H1 (cell line): ENCODE measurements at regions not wholly inside any gene's neighbourhood (a gene's known extent, or its start where the extent isn't known, plus 50 kb on each side); places are given as distances from the start of the nearest gene placed in this dataset.
"Not testable (repeated sequence)": the region's sequence is repeated elsewhere in the genome, so short reads cannot be mapped to it uniquely, and the experiment has no call there.

Experiments
- CTCF ChIA-PET: fragments of 300-600 bp; sonication (Branson Sonifier 250); formaldehyde crosslinking; loops from one replicate; lab custom pipeline; 2021; ENCODE audit not compliant: partially characterized antibody; lab: Charles Lee
- POLR2A ChIA-PET: fragments of 300-600 bp; sonication (Branson Sonifier 250); formaldehyde crosslinking; loops from one replicate; lab custom pipeline; 2021; ENCODE audit warnings: inconsistent platforms; ENCODE audit not compliant: partially characterized antibody; lab: Charles Lee
- DNase-seq, 2 experiments: peaks; one replicate each; pipeline versions ENCODE4 v3.0.0 to v3.0.0-alpha.2; 2010 to 2022; ENCODE audit warnings: low spot score in 2 of 2, low read depth in 1 of 2, mixed read lengths in 1 of 2
- FAIRE-seq: peaks from 2 replicates; lab custom pipeline; 2011; peaks lifted over from hg19 to GRCh38; lab: Jason Lieb, UNC
- H2AFZ ChIP-seq: 2 replicates; pipeline ENCODE4 v1.8.1; 2012; ENCODE audit warnings: low read length, inconsistent platforms
- H2AK5ac ChIP-seq: 2 replicates; pipeline ENCODE4 v1.6.1; 2013; ENCODE audit warnings: low read depth, low read length
- H2BK120ac ChIP-seq: replicated peaks from 2 replicates; pipeline ENCODE3; 2013; ENCODE audit warnings: low read depth, low read length, inconsistent platforms
- H2BK12ac ChIP-seq: 2 replicates; pipeline ENCODE4 v1.6.1; 2013; ENCODE audit warnings: low read depth, low read length
- H2BK15ac ChIP-seq: 2 replicates; pipeline ENCODE4 v1.6.1; 2013; ENCODE audit warnings: low read length
- H2BK20ac ChIP-seq: 2 replicates; pipeline ENCODE4 v1.6.1; 2013; ENCODE audit warnings: low read length
- H2BK5ac ChIP-seq: 2 replicates; pipeline ENCODE4 v1.6.1; 2013; ENCODE audit warnings: low read depth, low read length
- H3K14ac ChIP-seq: 2 replicates; pipeline ENCODE4 v1.6.1; 2013; ENCODE audit warnings: inconsistent platforms; ENCODE audit not compliant: insufficient read length
- H3K18ac ChIP-seq: 2 replicates; pipeline ENCODE4 v1.6.1; 2013; ENCODE audit warnings: low read length; ENCODE audit errors: extremely low read depth
- H3K23ac ChIP-seq: 2 replicates; pipeline ENCODE4 v1.6.1; 2013; ENCODE audit warnings: inconsistent platforms; ENCODE audit not compliant: insufficient read length
- H3K23me2 ChIP-seq: 2 replicates; pipeline ENCODE4 v1.6.1; 2013; ENCODE audit warnings: low read depth, low read length
- H3K27ac ChIP-seq: 2 replicates; pipeline ENCODE4 v1.6.1; 2011; ENCODE audit warnings: low read depth, low read length, inconsistent platforms
- H3K27me3 ChIP-seq, 4 experiments: replicated peaks in 1 of 4; 1 replicate in 1 of 4; 2 replicates in 3 of 4; pipeline versions ENCODE4 v1.6.1 to v1.8.1; 2011 to 2013; ENCODE audit warnings: low read length in 3 of 4, mild to moderate bottlenecking in 3 of 4, inconsistent platforms in 2 of 4, mixed read lengths in 2 of 4, moderate library complexity in 1 of 4; ENCODE audit not compliant: control insufficient read depth in 3 of 4, insufficient read depth in 3 of 4; ENCODE audit errors: extremely low read depth in 1 of 4
- H3K36me3 ChIP-seq, 4 experiments: 2 replicates each; pipeline versions ENCODE4 v1.6.1 to v1.8.1; 2011 to 2013; ENCODE audit warnings: mild to moderate bottlenecking in 4 of 4, low read length in 3 of 4, moderate library complexity in 2 of 4, control low read depth in 1 of 4, inconsistent platforms in 1 of 4; ENCODE audit not compliant: insufficient read depth in 4 of 4, control insufficient read depth in 2 of 4
- H3K4ac ChIP-seq: replicated peaks from 2 replicates; pipeline ENCODE3; 2013; ENCODE audit warnings: low read length, low read depth, mixed read lengths, inconsistent platforms; ENCODE audit not compliant: insufficient read length
- H3K4me1 ChIP-seq, 4 experiments: replicated peaks in 1 of 4; 1 replicate in 1 of 4; 2 replicates in 3 of 4; pipeline versions ENCODE4 v1.6.1 to v1.8.1; 2011 to 2013; ENCODE audit warnings: low read length in 3 of 4, inconsistent platforms in 2 of 4, mixed read lengths in 1 of 4; ENCODE audit not compliant: insufficient read depth in 4 of 4, control insufficient read depth in 3 of 4
- H3K4me2 ChIP-seq, 2 experiments: 2 replicates each; pipeline versions ENCODE4 v1.6.1 to v1.8.1; 2011 to 2013; ENCODE audit warnings: low read depth in 2 of 2, low read length in 2 of 2, control low read depth in 1 of 2, inconsistent platforms in 1 of 2, mild to moderate bottlenecking in 1 of 2; ENCODE audit not compliant: insufficient read depth in 1 of 2
- H3K4me3 ChIP-seq, 4 experiments: fragments of 200-600, 300-600 bp in 1 of 4; sonication (generic), shearing (Covaris generic), sonication (Bioruptor Twin) in 1 of 4; 2 replicates each; pipeline versions ENCODE4 v1.5.1 to v1.8.1; 2011 to 2016; ENCODE audit warnings: low read length in 4 of 4, low read depth in 3 of 4, control low read depth in 2 of 4, inconsistent platforms in 2 of 4, mild to moderate bottlenecking in 2 of 4, mixed read lengths in 1 of 4, moderate library complexity in 1 of 4; ENCODE audit not compliant: insufficient read depth in 2 of 4; ENCODE audit errors: extremely low read depth in 1 of 4
- H3K56ac ChIP-seq: replicated peaks from 2 replicates; pipeline ENCODE3; 2013; ENCODE audit warnings: low read depth, mild to moderate bottlenecking, mixed read lengths, low read length, inconsistent platforms; ENCODE audit not compliant: insufficient read length
- H3K79me1 ChIP-seq: 2 replicates; pipeline ENCODE4 v1.6.1; 2013; ENCODE audit warnings: low read depth, low read length, control low read depth
- H3K79me2 ChIP-seq, 2 experiments: 2 replicates each; pipeline versions ENCODE4 v1.6.1 to v1.8.1; 2012 to 2013; ENCODE audit warnings: low read length in 2 of 2, mild to moderate bottlenecking in 2 of 2, inconsistent platforms in 1 of 2; ENCODE audit not compliant: insufficient read depth in 2 of 2, control insufficient read depth in 1 of 2
- H3K9ac ChIP-seq, 4 experiments: replicated peaks in 1 of 4; 1 replicate in 1 of 4; 2 replicates in 3 of 4; pipeline versions ENCODE4 v1.6.1 to v1.8.1; 2011 to 2013; ENCODE audit warnings: low read depth in 3 of 4, low read length in 3 of 4, control low read depth in 2 of 4, mild to moderate bottlenecking in 2 of 4, moderate library complexity in 2 of 4, inconsistent platforms in 1 of 4; ENCODE audit errors: extremely low read depth in 1 of 4
- H3K9me3 ChIP-seq, 2 experiments: 2 replicates each; pipeline versions ENCODE4 v1.6.1 to v1.8.1; 2012 to 2013; ENCODE audit warnings: mild to moderate bottlenecking in 2 of 2, moderate library complexity in 2 of 2, control low read depth in 1 of 2, inconsistent platforms in 1 of 2, low read depth in 1 of 2, low read length in 1 of 2, mixed read lengths in 1 of 2; ENCODE audit not compliant: insufficient read depth in 2 of 2
- H4K20me1 ChIP-seq, 2 experiments: replicated peaks in 1 of 2; 2 replicates each; pipeline versions ENCODE3 to v1.8.1; 2011 to 2013; ENCODE audit warnings: inconsistent platforms in 2 of 2, low read length in 2 of 2, mild to moderate bottlenecking in 1 of 2; ENCODE audit not compliant: insufficient read depth in 2 of 2, control insufficient read depth in 1 of 2
- H4K5ac ChIP-seq: 2 replicates; pipeline ENCODE4 v1.6.1; 2013; ENCODE audit warnings: low read length, low read depth, mixed read lengths, inconsistent platforms; ENCODE audit not compliant: insufficient read length
- H4K8ac ChIP-seq: 2 replicates; pipeline ENCODE4 v1.8.0; 2013; ENCODE audit warnings: mild to moderate bottlenecking, moderate library complexity, low read length, inconsistent platforms; ENCODE audit not compliant: insufficient read depth; ENCODE audit errors: extremely low read depth
- H4K91ac ChIP-seq: replicated peaks from 2 replicates; pipeline ENCODE3; 2013; ENCODE audit warnings: low read length, mixed read lengths, inconsistent platforms; ENCODE audit not compliant: insufficient read length
- BACH1 ChIP-seq: IDR thresholded peaks from 2 replicates; pipeline ENCODE4 v1.6.1; 2012; ENCODE audit warnings: low read length, improper control_type of control experiment
- CBX8 ChIP-seq: fragments of 300-800, 300-1000 bp; sonication (generic); IDR thresholded peaks from 2 replicates; pipeline ENCODE4 v1.7.1; 2016; ENCODE audit warnings: low read depth, low read length, borderline replicate concordance
- POLR2AphosphoS5 ChIP-seq: IDR thresholded peaks from 2 replicates; pipeline ENCODE4 v1.6.1; 2011; ENCODE audit warnings: low read depth, low read length
- RFX5 ChIP-seq: IDR thresholded peaks from 2 replicates; pipeline ENCODE4 v1.6.1; 2011; ENCODE audit warnings: low read depth, low read length, improper control_type of control experiment, borderline replicate concordance
- WGBS, 2 experiments: shearing (Covaris generic) in 1 of 2; methylation state at CpG; one replicate each; pipeline versions ENCODE4 v1.1.6 to v1.1.7; 2013 to 2015; ENCODE audit warnings: low lambda C conversion rate in 2 of 2, mixed read lengths in 2 of 2, inconsistent platforms in 1 of 2, low coverage in 1 of 2, missing lambda C conversion rate in 1 of 2; ENCODE audit not compliant: insufficient replicate concordance in 2 of 2, insufficient coverage in 1 of 2, insufficient read length in 1 of 2; ENCODE audit errors: extremely low coverage in 1 of 2, missing lambda C conversion rate in 1 of 2; 5-methylcytosine and 5-hydroxymethylcytosine counted together

- TF ChIP-seq RFX5 (no peak), CBX8 (no peak), POLR2AphosphoS5 (no peak), BACH1 (no peak)
Observed at GRCh38 chr6:22372922-22373321, 76.1 kb upstream of the PRL start (continued).

GRCh38 chr6:22374950-22375349 lies 78.1 kb upstream of the PRL start:
- H4K20me1 ChIP-seq, H3K79me2 ChIP-seq, H2BK120ac ChIP-seq, H3K4me3 ChIP-seq, H3K9me3 ChIP-seq, H2AK5ac ChIP-seq, H3K9ac ChIP-seq, H3K36me3 ChIP-seq, DNase-seq, H4K8ac ChIP-seq, H3K23ac ChIP-seq, CTCF ChIA-PET, H2BK5ac ChIP-seq, H3K4ac ChIP-seq, H2BK15ac ChIP-seq, H3K27ac ChIP-seq, H2AFZ ChIP-seq, H3K18ac ChIP-seq, H3K79me1 ChIP-seq, H4K91ac ChIP-seq, H3K23me2 ChIP-seq, H3K4me1 ChIP-seq, H3K27me3 ChIP-seq, POLR2A ChIA-PET, H3K4me2 ChIP-seq, H3K56ac ChIP-seq, H3K14ac ChIP-seq, H2BK12ac ChIP-seq, FAIRE-seq, H4K5ac ChIP-seq, H2BK20ac ChIP-seq: not testable (repeated sequence)
- 87% methylated on average over 2 of the region's 2 CpGs; no CpG with 5 or more reads in 1 of the 2 experiments for WGBS, 2 experiments
